ENCODE measurements at regions not wholly inside any gene's neighbourhood (a gene's known extent, or its start where the extent isn't known, plus 50 kb on each side); places are given as distances from the start of the nearest gene placed in this dataset.
"Not testable (repeated sequence)": the region's sequence is repeated elsewhere in the genome, so short reads cannot be mapped to it uniquely, and the experiment has no call there.

DNA sequence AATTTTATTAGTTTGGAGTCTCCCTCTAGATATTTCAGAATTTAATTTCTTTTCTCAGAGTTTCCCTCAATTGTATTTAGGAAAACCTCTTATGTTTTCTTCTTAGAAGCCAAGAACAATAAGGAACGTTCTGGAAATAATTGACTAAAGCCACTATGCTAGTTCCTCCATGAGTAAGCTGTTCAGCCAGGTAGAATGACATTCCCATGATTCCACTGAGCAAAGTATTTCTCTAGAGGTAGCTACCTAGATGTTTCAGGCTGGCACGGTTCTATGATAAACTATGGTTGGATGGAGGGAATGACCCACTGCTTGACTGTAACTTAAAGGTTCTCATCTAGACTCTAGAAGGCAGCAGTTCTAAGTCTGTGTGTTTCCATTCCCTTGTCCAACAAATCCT lies 62.4 kb downstream of the CLDN17 start:
- no peak for DNase-seq

DNA sequence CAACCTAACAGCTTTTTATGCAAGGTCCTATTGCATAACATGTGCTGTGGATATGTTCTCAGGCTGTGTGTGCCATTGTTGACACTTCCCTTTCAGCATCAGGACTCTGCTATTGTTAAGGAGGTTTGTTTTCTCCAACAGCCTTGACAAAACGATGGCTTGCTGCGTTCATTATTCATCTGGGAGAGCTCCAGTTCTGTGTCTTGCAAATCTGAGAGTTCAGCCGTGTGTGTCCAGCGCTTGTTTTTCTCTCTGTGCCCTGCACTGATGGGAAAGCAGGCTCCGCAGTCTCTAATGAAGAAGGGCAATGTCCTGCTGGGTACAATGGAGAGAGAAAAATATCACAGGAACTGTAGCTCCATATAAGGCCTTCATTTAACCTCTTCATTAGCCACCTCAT lies 63.7 kb downstream of the CLDN17 start:
- DNase-seq, result no peak

DNA sequence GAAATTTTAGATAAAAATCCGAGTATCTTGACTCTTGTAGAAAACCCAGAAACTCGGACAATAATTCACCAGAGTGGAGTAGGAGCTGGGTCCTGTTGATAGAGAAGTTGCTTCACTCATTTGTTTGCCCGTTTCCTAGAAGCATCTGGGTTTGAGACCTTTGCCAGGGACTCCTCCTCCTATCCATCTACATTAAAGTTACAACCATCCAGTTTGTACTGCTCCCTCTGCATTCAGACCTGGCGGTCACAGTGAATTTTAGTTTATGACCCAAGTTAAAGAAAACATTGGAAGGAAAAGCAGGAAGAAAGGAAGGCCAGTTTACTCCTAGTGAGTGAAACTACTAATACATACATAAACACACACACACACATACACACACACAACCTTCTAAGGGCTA lies 64.6 kb downstream of the CLDN17 start:
- no peak for DNase-seq

DNA sequence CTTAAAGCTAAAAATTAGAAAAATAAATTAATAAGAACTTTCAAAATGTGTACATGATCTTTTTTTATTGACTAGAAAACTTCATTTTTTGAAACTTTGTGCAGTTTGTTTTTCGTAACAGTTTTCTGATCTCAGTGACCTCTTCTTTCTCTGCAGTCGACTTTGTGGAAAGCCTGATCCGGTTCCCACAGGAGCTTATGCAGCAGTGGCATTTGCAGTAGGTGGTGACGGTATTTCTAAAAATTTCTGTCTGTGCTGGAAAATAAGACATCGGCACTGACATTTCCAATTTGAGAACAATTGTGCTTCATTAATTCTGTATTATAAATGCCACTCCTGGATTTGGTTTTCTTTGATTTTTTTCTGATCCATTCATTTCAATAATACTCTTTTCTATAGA lies 68.8 kb downstream of the CLDN17 start:
- DNase-seq, result no peak

DNA sequence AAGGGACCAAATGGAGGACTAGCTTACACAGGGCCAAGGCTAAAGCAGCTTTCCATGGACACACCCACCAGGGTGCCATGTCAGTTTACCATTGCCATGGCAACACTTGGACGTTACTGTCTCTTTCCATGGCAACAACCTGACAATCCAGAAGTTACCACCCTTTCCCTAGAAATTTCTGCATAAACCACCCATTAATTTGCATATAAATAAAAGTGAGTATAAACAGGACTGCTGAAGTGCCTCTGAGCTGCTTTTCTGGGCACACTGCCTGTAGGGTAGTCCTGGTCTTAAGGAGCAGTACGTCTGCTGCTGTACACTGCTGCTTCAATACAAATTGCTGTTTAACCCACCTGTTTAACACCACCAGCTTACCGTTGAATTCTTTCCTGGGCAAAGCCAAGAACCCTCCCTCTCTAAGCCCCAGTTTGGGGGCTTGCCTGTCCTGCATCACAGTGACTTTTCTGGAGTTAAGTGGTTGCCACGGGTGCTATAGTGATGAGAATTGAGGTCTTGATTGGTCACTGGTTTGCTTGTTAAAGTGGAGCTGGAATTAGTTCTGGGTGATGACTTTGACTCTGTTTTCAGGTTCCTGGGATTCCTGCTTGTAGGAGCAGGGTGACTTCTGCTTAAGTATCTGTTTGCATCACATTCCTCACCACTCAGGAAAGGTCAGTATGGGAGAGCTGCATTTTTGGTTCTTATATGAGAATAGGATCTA lies 83.2 kb downstream of the CLDN17 start:
- no peak for DNase-seq

- DNase-seq, result no peak
Measured at GRCh38 chr21:30081506-30081905, 85.1 kb downstream of the CLDN17 start.

DNA sequence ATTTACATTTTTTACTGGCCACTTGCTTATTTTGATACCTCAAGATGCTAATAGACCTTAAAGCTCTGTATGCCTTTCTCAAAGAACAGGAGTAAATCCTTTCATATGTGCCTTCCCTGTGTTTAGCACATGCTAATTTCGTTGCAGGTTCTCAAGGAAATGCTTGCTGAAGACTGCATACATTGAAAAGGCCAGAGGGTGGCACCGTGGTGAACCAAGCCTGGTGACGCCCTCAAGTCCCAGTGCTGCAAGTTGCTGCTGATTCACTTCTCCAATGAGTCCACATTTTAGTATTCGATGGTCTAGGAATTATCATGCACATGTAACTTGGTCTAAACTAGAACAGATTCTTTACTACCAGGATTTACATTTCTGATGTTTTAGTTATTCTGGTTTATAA lies 94.1 kb downstream of the CLDN17 start:
- DNase-seq, result no peak

- no peak for DNase-seq
Measured at GRCh38 chr21:30058928-30059327, 107.7 kb downstream of the CLDN17 start.

- DNase-seq, result no peak
Measured at GRCh38 chr21:30057108-30057507, 109.5 kb downstream of the CLDN17 start.

DNA sequence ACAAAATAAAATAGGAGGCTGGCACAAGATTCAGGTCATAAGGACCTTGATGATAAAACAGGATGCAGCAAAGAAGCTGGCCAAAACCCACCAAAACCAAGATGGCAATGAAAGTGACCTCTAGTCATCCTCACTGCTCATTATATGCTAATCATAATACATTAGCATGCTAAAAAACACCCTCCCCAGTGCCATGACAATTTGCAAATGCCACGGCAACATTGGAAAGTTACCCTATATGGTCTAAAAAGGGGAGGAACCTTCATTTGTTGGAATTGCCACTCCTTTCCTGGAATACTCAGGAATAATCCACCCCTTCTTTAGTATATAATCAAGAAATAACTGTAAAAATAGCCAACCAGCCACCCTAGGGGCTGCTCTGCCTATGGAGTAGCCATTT lies 108.8 kb upstream of the GRIK1 start:
- no peak for DNase-seq

DNA sequence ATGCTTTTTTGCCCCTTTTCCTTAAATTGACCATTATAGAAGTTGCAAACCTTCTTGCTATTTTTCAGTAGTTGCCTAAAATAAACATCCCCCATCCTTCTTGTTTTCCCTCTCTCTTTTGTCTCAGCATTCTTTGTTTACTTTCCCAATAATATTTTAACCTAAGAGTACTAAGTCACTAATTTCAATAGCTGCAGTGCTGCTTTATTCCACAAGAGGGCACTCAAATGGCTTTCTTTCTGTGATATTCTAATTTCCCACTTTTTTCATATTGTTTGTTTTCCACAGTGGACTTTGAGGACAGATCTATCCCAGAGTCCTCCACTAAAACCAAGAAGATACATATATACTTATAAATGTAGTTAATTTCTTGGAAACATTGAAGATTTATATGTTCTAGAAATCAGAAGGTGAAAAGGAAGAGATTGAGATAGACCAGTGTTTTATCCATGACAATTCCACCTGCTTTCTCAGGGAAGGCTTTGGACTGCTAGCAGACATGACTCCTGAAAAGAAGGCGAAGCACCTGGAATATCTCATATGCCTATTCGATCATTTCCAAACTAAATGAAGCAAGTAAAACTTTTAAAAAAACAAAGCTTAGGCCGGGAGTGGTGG lies 104.8 kb upstream of the GRIK1 start:
- peak; percentile 17 for DNase-seq

- DNase-seq, result no peak
Measured at GRCh38 chr21:30042443-30042842, 102.6 kb upstream of the GRIK1 start.

DNA sequence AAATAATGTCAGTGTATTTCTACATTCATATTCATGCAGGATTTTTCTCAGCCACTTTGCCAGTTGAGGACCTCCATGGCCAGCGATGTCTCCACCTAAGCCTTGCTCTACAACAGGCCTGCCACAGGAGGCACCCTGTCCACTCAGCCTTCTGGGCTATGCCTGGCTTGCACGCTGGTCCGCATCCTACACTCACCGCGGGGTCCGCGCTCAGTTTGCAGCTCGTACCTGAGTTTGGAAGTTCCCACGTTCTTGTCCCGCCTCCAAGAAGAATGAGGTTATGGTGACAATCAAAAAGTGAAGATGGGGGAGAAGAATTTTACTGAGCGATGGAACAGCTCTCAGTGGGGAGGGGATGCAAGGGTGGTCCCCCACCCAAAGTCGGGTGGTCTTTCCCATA lies 93.6 kb upstream of the GRIK1 start:
- DNase-seq, result no peak

GRCh38 chr21:30030416-30030815 lies 90.6 kb upstream of the GRIK1 start:
- DNase-seq, result no peak

GRCh38 chr21:30028537-30028936 lies 88.7 kb upstream of the GRIK1 start:
- no peak for DNase-seq

DNA sequence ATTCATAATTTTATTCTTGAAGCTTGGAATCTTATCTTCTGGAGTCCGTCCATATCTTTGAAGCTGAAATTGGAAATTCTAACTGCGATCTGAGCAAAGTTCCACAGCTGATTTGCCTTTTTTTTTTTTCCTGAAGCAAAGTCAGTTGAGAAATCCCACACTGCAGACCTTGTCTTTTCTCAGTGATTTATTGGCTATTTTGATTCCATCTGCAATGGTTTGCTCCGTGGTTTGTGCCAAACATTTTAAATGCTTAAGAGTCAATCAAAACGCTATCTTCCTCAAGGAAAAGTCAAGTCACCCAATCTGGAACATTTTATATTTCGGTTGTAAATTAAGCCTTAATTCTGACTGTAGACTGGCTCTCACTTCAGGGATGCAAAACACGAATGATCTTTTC lies 88.2 kb upstream of the GRIK1 start:
- no peak for DNase-seq

DNA sequence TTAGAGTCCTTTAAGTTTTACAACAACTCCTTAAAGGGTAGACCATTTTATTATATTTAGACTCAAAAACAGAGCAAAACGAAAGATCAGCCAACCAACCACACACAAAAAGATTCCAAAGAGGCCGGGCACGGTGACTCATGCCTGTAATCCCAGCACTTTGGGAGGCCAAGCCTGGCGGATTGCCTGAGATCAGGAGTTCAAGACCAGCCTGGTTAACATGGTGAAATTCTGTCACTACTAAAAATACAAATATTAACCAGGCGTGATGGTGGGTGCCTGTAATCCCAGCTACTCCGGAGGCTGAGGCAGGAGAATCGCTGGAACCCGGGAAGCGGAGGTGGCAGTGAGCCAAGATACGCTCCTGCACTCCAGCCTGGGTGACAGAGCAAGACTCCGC lies 83.3 kb upstream of the GRIK1 start:
- DNase-seq, result not testable (repeated sequence)

- no peak for DNase-seq
Measured at GRCh38 chr21:30014886-30015285, 75.1 kb upstream of the GRIK1 start.

DNA sequence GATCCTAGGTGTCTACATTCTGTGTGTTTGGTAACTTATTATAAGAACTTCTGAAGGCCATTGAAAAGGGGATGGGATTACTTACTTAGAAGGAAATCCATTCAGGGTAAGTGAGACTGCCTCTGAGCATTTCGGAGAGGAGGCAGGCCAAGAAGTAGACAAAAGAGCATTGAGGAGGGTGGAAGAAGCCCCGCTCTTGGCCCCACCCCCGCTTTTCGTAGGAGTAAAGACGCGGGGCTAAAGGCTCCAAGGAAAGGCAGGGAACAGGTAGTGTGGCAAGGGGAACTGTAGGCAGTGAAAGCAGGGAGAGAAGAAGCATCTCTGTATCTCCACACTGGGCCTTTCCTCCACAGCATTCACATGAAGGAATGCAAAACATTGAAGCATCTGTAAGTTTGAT lies 51.8 kb upstream of the GRIK1 start:
- no peak for DNase-seq

- no peak for DNase-seq
Measured at GRCh38 chr21:29989634-29990234, 49.9 kb upstream of the GRIK1 start.

Measured in kidney glomerular epithelial cell (primary cell).